ENCODE measurements at regions not wholly inside any gene's neighbourhood (a gene's known extent, or its start where the extent isn't known, plus 50 kb on each side); places are given as distances from the start of the nearest gene placed in this dataset.

GRCh38 chr3:104537323-104537722 lies 829.4 kb upstream of the ALCAM start:
- TF ChIP-seq GATA2 (IDR thresholded peaks at IDR 0.05; ENCODE audit: low read depth, low read length): no peak
- TF ChIP-seq GATA3 (IDR thresholded peaks at IDR 0.05; ENCODE audit: low read depth, low read length): no peak
